ENCODE measurements at regions not wholly inside any gene's neighbourhood (a gene's known extent, or its start where the extent isn't known, plus 50 kb on each side); places are given as distances from the start of the nearest gene placed in this dataset.

- Mint-ChIP-seq H3K4me3 (no peak overlapping the region), H3K4me1 (peaks cover 7% of the 10 kb centered on the region), H3K27me3 (ENCODE audit: insufficient read depth) (peaks cover 2% of the 10 kb centered on the region), H3K36me3 (ENCODE audit: low read depth) (no peaks in the 10 kb centered on the region), H3K27ac (no peak overlapping the region), H3K9me3 (no peaks in the 10 kb centered on the region)
- H3K27ac ChIP-seq (ENCODE audit: low read depth, low read length), result no peak overlapping the region
- no peaks in the 10 kb centered on the region for H3K36me3 ChIP-seq (ENCODE audit: control insufficient read depth, insufficient read depth, low read length)
- TF ChIP-seq CTCF (conservative IDR thresholded peaks at IDR 0.05), result no peak
- H3K4me3 ChIP-seq (ENCODE audit: low read length), result no peak overlapping the region
- H3K9me3 ChIP-seq (ENCODE audit: control insufficient read depth, low read length), result no peaks in the 10 kb centered on the region
- 65 to 68% methylated on average over 4 to 5 of the region's 5 CpGs for WGBS, 2 experiments (ENCODE audit: insufficient coverage in 1 of 2, insufficient read length in 1 of 2)
- no peaks in the 10 kb centered on the region for H3K27me3 ChIP-seq (ENCODE audit: control insufficient read depth, insufficient read depth, low read length, poor library complexity, severe bottlenecking)
- H3K9ac ChIP-seq (ENCODE audit: extremely low read depth, low read length, poor library complexity, severe bottlenecking), result no peak overlapping the region
- no peaks in the 10 kb centered on the region for H3K4me1 ChIP-seq (ENCODE audit: control insufficient read depth, insufficient read depth, low read length)
- DNase-seq, result no peak
Observed at GRCh38 chr9:14399756-14400657, 86.1 kb upstream of the NFIB start.

- H3K9me3 ChIP-seq (ENCODE audit: control insufficient read depth, low read length), result no peaks in the 10 kb centered on the region
- H3K4me3 ChIP-seq (ENCODE audit: low read length), result no peak overlapping the region
- Mint-ChIP-seq H3K27ac (no peak overlapping the region), H3K4me1 (peaks cover 7% of the 10 kb centered on the region), H3K36me3 (ENCODE audit: low read depth) (no peaks in the 10 kb centered on the region), H3K27me3 (ENCODE audit: insufficient read depth) (peaks cover 2% of the 10 kb centered on the region), H3K4me3 (no peak overlapping the region), H3K9me3 (peaks cover 6% of the 10 kb centered on the region)
- H3K9ac ChIP-seq (ENCODE audit: extremely low read depth, low read length, poor library complexity, severe bottlenecking), result no peak overlapping the region
- WGBS, 2 experiments (ENCODE audit: insufficient coverage in 1 of 2, insufficient read length in 1 of 2), result 94 to 97% methylated on average over 8 of the region's 8 CpGs
- H3K27ac ChIP-seq (ENCODE audit: low read depth, low read length), result no peak overlapping the region
- no peaks in the 10 kb centered on the region for H3K36me3 ChIP-seq (ENCODE audit: control insufficient read depth, insufficient read depth, low read length)
- H3K27me3 ChIP-seq (ENCODE audit: control insufficient read depth, insufficient read depth, low read length, poor library complexity, severe bottlenecking), result no peaks in the 10 kb centered on the region
- H3K4me1 ChIP-seq (ENCODE audit: control insufficient read depth, insufficient read depth, low read length), result no peaks in the 10 kb centered on the region
- DNase-seq, result no peak
- no peak for TF ChIP-seq CTCF (conservative IDR thresholded peaks at IDR 0.05)
Observed at GRCh38 chr9:14398473-14398872, 84.5 kb upstream of the NFIB start.

- no peak for TF ChIP-seq CTCF (conservative IDR thresholded peaks at IDR 0.05)
- Mint-ChIP-seq H3K4me3 (no peak overlapping the region), H3K36me3 (ENCODE audit: low read depth) (no peaks in the 10 kb centered on the region), H3K9me3 (peaks cover 12% of the 10 kb centered on the region), H3K4me1 (peaks cover 7% of the 10 kb centered on the region), H3K27me3 (ENCODE audit: insufficient read depth) (no peaks in the 10 kb centered on the region), H3K27ac (no peak overlapping the region)
- Histone ChIP-seq H3K36me3 (ENCODE audit: control insufficient read depth, insufficient read depth, low read length) (no peaks in the 10 kb centered on the region), H3K9ac (ENCODE audit: extremely low read depth, low read length, poor library complexity, severe bottlenecking) (no peak overlapping the region), H3K27ac (ENCODE audit: low read depth, low read length) (no peak overlapping the region), H3K9me3 (ENCODE audit: control insufficient read depth, low read length) (no peaks in the 10 kb centered on the region), H3K27me3 (ENCODE audit: control insufficient read depth, insufficient read depth, low read length, poor library complexity, severe bottlenecking) (no peaks in the 10 kb centered on the region), H3K4me3 (ENCODE audit: low read length) (no peak overlapping the region), H3K4me1 (ENCODE audit: control insufficient read depth, insufficient read depth, low read length) (no peaks in the 10 kb centered on the region)
- no peak for DNase-seq
- WGBS, 2 experiments (ENCODE audit: insufficient coverage in 1 of 2, insufficient read length in 1 of 2), result 91 to 92% methylated on average over 4 of the region's 5 CpGs
Observed at GRCh38 chr9:14396171-14396570, 82.2 kb upstream of the NFIB start.

Data from endodermal cell (in vitro differentiated cells).